Activated CD8-positive, alpha-beta memory T cell treated with anti-CD3 and anti-CD28 coated beads, Interleukin-2, amount 10 ng/mL, durations not matched to agents 7 days and 5 days (primary cell): ENCODE measurements at regions not wholly inside any gene's neighbourhood (a gene's known extent, or its start where the extent isn't known, plus 50 kb on each side); places are given as distances from the start of the nearest gene placed in this dataset.
"Not testable (repeated sequence)": the region's sequence is repeated elsewhere in the genome, so short reads cannot be mapped to it uniquely, and the experiment has no call there.

Experiments
- ATAC-seq: fragments of 150-1000 bp; cut with Tn5 transposase; one replicate; pipeline ENCODE4 v1.10.0; 2021; ENCODE audit warnings: moderate library complexity
- CTCF ChIA-PET: fragments of 350-600 bp; sonication (Branson Sonifier 250); formaldehyde crosslinking; loops from one replicate; lab custom pipeline; 2021; ENCODE audit warnings: antibody characterized with exemption; lab: Charles Lee
- DNase-seq: peaks from one replicate; pipeline ENCODE4 v3.0.0-alpha.2; 2020
- H3K27ac Mint-ChIP-seq: one replicate; pipeline ENCODE4 v1.8.0; 2021; ENCODE audit warnings: mild to moderate bottlenecking, mixed read lengths
- H3K27me3 Mint-ChIP-seq: one replicate; pipeline ENCODE4 v1.8.0; 2021; ENCODE audit warnings: mixed read lengths
- H3K36me3 Mint-ChIP-seq: one replicate; pipeline ENCODE4 v1.8.0; 2021; ENCODE audit warnings: mild to moderate bottlenecking, mixed read lengths
- H3K4me1 Mint-ChIP-seq: one replicate; pipeline ENCODE4 v1.8.0; 2021; ENCODE audit warnings: mixed read lengths
- H3K4me3 Mint-ChIP-seq: one replicate; pipeline ENCODE4 v1.8.0; 2021; ENCODE audit warnings: mild to moderate bottlenecking, moderate library complexity, mixed read lengths
- H3K9me3 Mint-ChIP-seq: one replicate; pipeline ENCODE4 v1.8.0; 2022; ENCODE audit warnings: low read depth, mixed read lengths

DNA sequence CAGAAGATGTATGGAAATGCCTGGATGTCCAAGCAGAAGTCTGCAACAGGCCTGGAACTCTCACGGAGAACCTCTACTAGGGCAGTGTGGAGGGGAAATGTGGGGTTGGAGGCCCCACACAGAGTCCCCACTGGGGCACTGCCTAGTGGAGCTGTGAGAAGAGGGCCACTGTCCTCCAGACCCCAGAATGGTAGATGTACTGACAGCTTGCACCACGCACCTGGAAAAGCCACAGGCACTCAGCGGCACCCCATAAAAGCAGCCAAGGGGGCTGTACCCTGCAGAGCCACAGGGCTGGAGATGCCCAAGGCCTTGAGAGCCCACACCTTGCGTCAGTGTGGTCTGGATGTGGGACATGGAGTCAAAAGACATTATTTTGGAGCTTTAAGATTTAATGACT, 177.3 kb upstream of the C14orf180 start:
- H3K36me3 Mint-ChIP-seq, H3K27me3 Mint-ChIP-seq, ATAC-seq, H3K4me1 Mint-ChIP-seq, H3K27ac Mint-ChIP-seq, H3K9me3 Mint-ChIP-seq, H3K4me3 Mint-ChIP-seq, CTCF ChIA-PET, DNase-seq: not testable (repeated sequence)

DNA sequence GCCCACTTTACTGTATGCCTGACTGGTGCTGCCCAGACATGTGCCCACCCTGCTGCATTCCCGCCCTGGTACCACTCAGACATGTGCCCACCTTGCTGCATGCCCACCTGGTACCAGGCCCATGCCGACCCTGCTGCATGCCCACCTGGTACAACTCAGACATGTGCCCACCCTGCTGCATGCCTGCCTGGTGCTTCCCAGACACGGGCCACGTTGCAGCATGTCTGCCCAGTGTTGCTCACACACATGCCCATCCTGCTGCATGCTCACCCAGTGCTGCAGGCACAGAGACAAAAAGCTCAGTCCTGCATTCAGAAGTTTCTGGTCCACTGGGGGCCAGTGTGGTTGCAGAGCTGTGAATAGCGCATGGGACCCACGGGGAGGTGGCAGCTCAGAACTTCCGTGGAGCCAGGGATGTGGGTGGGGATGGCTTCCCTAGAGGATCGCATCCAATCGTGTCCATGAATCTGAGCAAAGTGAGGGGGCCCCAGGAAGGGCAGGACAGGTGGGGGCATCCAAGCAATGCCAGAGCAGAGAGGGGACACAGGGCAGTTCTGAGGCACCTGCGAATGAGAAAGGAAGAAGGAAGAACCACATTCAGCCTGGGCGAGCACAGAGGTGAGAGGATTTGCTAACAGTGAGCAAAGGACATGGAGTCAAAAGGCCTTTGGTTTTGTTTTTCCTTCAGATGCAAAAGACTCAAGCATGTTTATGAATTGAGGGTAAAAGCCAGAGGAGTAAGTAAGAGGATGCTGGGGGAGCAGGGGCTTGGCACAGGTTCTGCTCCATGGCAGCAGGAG, 175.9 kb upstream of the C14orf180 start:
- CTCF ChIA-PET, result no interaction called here
- ATAC-seq (no peak), DNase-seq (no peak)
- peaks cover 3% of the 10 kb centered on the region for H3K9me3 Mint-ChIP-seq
- peaks cover 12% of the 10 kb centered on the region for H3K27me3 Mint-ChIP-seq
- H3K4me1 Mint-ChIP-seq, result no peaks in the 10 kb centered on the region
- no peak overlapping the region for H3K4me3 Mint-ChIP-seq
- no peaks in the 10 kb centered on the region for H3K36me3 Mint-ChIP-seq
- H3K27ac Mint-ChIP-seq, result no peak overlapping the region

DNA sequence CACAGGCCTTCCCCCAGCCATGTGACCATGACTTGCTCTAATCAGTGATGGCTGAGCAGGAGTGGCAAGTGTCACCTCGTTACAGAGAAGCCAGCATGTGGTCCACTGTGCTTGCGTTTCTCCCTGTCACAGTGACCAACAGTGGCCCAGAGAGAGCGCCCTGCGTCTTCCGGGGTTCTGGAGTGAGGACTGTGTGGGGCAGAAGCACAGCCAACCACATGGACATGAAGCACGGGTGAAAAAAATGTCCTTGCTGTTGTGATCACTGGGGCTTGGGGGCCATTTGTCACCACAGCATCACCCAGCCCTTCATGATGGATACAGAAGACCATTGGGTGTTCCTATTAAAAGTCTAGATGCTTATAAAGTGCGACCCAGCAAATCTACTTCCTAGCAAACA, 174.6 kb upstream of the C14orf180 start:
- CTCF ChIA-PET, result no interaction called here
- H3K4me3 Mint-ChIP-seq, result no peak overlapping the region
- peaks cover 3% of the 10 kb centered on the region for H3K9me3 Mint-ChIP-seq
- H3K27me3 Mint-ChIP-seq, result peaks cover 15% of the 10 kb centered on the region
- no peaks in the 10 kb centered on the region for H3K36me3 Mint-ChIP-seq
- ATAC-seq (no peak), DNase-seq (peak; percentile 26)
- no peak overlapping the region for H3K27ac Mint-ChIP-seq
- no peaks in the 10 kb centered on the region for H3K4me1 Mint-ChIP-seq

DNA sequence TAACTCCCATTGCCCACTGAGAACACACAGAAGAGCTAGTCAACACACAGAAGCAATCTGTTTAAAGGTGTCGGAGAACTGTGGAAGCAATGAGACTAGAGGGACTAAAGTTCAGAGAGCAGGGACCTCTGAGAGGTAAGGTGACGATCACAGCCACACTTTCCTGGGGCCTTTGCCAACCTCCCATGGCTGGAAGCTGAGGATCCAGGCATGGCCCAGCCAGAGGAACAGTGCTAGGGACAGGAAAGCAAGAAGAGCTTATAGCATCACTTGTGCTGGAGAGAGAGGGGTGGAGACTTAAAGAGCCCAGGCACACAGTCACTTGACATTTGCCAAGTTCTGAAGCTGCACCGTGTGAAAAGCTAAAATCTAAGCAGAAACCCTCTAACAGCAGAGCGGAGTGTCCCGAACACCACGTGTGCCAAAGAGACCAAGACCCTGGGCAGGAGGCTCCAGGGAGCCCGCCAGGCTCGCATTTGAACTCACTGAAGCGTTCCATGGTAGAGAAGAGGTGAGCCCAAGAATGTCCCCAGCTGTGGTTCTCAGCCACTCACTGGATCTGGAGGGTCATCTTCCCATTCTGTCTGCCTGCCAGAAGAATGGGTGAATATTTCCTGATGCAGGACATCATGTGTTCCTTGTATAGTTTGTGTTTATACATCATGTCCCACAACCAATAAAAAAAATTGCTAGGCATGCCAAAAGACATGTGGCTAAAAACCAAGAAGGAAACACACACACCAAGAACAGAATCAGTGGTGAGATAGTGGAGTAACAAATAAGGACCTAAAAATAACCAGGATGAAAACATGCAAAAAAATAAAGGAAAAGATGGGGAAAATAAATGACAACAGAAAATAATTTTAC, 174.0 kb upstream of the C14orf180 start:
- H3K4me1 Mint-ChIP-seq, result no peaks in the 10 kb centered on the region
- H3K36me3 Mint-ChIP-seq, result no peaks in the 10 kb centered on the region
- ATAC-seq (no peak), DNase-seq (peak; percentile 38)
- CTCF ChIA-PET, result no interaction called here
- peaks cover 15% of the 10 kb centered on the region for H3K27me3 Mint-ChIP-seq
- H3K4me3 Mint-ChIP-seq, result no peak overlapping the region
- H3K9me3 Mint-ChIP-seq, result peaks cover 3% of the 10 kb centered on the region
- no peak overlapping the region for H3K27ac Mint-ChIP-seq

DNA sequence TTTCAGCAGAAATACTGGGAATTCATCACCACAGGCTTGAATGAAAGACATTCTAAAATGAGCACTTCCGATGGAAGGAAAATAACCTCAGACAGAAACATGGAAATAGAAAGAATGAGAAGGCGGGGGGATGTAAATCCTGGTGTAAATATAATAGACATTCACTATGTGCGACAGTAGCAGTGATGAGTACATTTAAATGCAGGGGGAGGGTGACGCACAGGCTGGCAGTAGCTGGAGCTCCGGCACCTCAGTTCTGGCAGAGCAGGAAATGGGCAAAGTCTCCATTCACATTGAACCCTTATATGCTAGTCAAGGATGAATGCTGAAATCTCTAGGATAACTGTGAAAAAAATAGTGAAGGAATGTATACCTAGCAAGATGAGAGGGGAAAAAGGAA, 172.7 kb upstream of the C14orf180 start:
- CTCF ChIA-PET, result interaction anchor here (0.5 kb wide), 1 partner anchor 1074 kb away, joined by 3 read pairs; no protein-coding TSS in a partner anchor
- Mint-ChIP-seq H3K4me1 (no peaks in the 10 kb centered on the region), H3K9me3 (peaks cover 3% of the 10 kb centered on the region), H3K4me3 (no peak overlapping the region), H3K27ac (no peak overlapping the region), H3K36me3 (no peaks in the 10 kb centered on the region), H3K27me3 (peaks cover 15% of the 10 kb centered on the region)
- no peak for DNase-seq
- ATAC-seq, result no peak

DNA sequence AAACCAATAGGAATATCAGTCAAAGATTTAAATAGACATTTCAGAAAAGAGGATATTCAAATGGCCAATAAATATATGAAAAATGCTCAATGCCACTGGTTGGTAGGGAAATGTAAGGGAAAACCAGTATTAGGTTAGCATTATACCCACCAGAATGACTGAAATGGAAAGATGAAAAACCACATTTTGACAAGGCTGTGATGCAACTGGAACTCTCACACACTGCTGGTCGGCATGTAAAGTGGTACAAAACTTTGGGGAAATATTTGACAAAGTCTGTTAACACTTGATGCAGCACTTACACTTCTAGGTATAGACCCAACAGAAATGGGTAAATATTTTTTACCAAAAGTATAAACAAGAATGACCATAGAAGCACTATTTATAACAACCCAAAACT, 163.2 kb upstream of the C14orf180 start:
- Mint-ChIP-seq H3K27me3 (peaks cover 25% of the 10 kb centered on the region), H3K9me3 (no peaks in the 10 kb centered on the region), H3K4me3 (no peak overlapping the region), H3K27ac (no peak overlapping the region), H3K36me3 (no peaks in the 10 kb centered on the region), H3K4me1 (peaks cover 2% of the 10 kb centered on the region)
- ATAC-seq (no peak), DNase-seq (no peak)
- CTCF ChIA-PET, result no interaction called here

DNA sequence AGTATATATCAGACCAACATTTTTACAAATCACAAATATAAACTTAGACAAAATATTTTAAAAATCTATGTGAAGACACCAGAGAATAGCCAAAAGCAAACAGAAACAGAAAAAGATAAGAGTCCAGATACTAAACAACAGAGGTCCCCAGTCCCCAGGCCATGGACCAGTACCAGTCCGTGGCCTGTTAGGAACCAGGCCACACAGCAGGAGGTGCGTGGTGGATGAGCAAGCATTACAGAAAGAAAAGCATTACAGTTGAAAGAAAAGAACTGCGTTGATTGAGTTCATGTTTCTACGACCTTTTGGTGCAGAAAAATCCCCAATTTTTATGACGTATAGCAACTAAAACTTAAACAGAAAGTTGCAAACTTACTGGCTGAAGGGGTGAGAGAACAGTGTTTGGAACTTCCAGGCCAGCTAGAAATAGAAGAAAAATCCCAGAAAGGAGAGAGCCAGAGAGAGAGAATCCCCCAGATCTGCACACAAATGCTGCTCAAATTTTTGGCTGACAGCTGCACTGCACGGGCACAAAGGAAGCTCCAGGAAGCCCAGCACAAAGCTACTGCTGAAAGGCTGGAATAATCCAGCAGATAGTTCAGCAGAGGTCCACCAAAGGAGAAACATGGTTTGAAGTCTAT, 159.6 kb upstream of the C14orf180 start:
- no peak for ATAC-seq
- H3K27me3 Mint-ChIP-seq, result peaks cover 20% of the 10 kb centered on the region
- no peaks in the 10 kb centered on the region for H3K36me3 Mint-ChIP-seq
- peak; percentile 23 for DNase-seq
- no peaks in the 10 kb centered on the region for H3K9me3 Mint-ChIP-seq
- peaks cover 2% of the 10 kb centered on the region for H3K4me1 Mint-ChIP-seq
- CTCF ChIA-PET, result no interaction called here
- no peak overlapping the region for H3K27ac Mint-ChIP-seq
- H3K4me3 Mint-ChIP-seq, result no peak overlapping the region

DNA sequence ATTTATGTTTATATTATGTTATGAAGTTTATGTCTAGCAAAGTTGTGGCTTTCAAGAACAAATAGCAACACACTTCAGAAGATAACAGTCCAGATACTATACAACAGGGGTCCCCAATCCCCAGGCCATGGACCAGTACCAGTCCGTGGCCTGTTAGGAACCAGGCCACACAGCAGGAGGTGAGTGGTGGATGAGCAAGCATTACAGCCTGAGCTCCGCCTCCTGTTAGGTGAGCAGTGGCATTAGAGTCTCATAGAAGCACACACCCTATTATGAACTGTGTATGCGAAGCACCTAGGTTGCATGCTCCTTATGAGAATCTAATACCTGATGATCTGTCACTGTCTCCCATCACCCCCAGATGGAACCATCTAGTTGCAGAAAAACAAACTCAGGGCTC, 159.0 kb upstream of the C14orf180 start:
- not testable (repeated sequence) for H3K27ac Mint-ChIP-seq

DNA sequence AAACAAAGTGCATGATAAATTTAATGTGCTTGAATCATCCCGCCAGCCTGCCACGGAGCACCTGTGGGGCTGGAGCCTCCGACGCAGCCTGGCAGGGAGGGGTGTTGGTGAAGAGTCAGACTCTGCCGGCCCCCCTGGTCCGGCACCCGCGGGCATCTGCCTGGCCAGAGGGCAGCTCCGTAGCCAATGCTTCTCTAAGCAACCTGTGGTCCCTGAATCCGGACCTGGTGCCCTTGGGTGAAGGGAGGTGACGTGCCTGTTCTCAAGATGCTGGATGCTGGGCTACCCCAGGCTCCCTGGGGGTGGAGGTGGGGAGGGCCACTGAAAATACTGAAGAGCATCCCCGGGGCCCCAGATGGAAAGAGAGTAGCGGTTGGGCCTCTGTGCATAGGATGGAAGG, 158.6 kb upstream of the C14orf180 start:
- Mint-ChIP-seq H3K9me3 (no peaks in the 10 kb centered on the region), H3K36me3 (no peaks in the 10 kb centered on the region), H3K27ac (no peak overlapping the region), H3K4me1 (peaks cover 2% of the 10 kb centered on the region), H3K4me3 (no peak overlapping the region), H3K27me3 (peaks cover 18% of the 10 kb centered on the region)
- ATAC-seq (no peak), DNase-seq (peak; percentile 19)
- CTCF ChIA-PET, result no interaction called here

More for the DNA sequence above, 159.0 kb upstream of the C14orf180 start:
- H3K27me3 Mint-ChIP-seq, result peaks cover 19% of the 10 kb centered on the region
- H3K36me3 Mint-ChIP-seq, ATAC-seq, H3K9me3 Mint-ChIP-seq, H3K4me3 Mint-ChIP-seq, H3K4me1 Mint-ChIP-seq, CTCF ChIA-PET: not testable (repeated sequence)
- peak; percentile 34 for DNase-seq

DNA sequence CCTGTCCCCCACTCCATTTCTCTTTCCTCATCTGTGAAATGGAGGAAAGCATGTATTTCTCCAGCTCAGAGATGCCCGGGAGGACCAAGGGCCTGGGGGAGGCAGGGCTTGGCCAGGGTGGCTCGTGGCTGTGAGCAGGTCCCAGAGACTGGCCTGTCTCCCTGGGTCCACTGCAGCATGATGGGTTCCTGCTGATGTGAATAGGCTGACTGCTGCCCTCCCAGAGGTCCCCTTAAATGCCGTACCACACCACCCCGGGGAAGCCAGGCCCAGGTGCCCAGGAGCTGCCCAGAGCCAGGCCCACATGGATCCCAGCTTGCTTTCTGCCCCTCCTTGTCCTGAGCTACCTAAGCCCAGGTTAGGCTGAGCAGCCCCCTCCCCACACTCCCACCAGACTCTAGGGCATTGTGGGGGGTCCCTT, 158.2 kb upstream of the C14orf180 start:
- Mint-ChIP-seq H3K4me3 (no peak overlapping the region), H3K9me3 (no peaks in the 10 kb centered on the region), H3K27me3 (peaks cover 17% of the 10 kb centered on the region), H3K4me1 (peaks cover 2% of the 10 kb centered on the region), H3K27ac (no peak overlapping the region), H3K36me3 (no peaks in the 10 kb centered on the region)
- CTCF ChIA-PET, result no interaction called here
- peak; percentile 27 for DNase-seq
- no peak for ATAC-seq

DNA sequence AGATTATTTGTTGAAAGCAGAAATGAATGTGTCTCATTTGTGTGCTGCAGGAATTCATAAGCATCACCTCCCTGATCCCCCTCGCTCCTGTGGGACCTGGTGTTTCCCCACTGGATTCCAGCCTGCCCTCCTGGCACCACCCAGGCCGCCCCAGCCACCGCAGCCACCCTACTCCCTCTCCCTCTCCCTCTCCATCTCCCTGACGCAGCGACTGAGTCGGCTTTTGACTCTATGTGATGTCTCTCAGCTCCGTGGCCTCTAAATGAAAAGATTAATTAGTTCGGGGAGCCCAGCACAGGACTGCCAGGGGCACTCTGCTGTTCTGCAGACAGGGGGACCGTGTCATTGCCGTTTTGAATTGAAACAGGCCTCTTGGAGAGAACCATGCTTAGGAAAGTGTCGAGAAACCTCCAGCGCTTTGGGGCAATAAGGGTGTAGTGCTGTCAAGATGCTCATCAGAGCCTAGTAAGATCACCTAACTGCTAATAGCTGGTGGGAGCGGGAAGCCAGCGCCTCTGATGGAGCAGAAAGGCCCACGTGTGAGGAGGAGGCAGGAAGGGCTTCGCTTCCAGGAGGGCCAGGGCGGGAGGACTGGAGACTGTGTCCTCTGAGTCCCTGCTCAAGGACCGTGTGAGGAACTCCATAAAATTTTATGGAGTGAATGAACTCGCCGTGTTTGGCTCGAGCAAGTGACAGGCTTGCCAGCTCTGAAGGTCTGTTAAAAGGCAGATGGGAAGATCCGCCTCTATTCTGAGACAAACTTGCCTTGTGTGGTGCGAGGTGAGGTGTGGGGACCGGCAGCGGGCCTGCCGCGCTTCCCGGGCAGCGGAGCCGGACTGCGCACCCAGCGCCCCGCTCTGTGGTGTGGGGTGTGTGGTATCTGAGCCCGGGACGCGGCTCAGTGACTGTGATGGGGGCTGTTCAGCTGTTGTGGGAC, 157.4 kb upstream of the C14orf180 start:
- Mint-ChIP-seq H3K27me3 (peaks cover 10% of the 10 kb centered on the region), H3K9me3 (no peaks in the 10 kb centered on the region), H3K27ac (no peak overlapping the region), H3K36me3 (no peaks in the 10 kb centered on the region), H3K4me1 (peaks cover 2% of the 10 kb centered on the region), H3K4me3 (no peak overlapping the region)
- DNase-seq, result peak; percentile 37
- CTCF ChIA-PET, result no interaction called here
- ATAC-seq, result no peak

DNA sequence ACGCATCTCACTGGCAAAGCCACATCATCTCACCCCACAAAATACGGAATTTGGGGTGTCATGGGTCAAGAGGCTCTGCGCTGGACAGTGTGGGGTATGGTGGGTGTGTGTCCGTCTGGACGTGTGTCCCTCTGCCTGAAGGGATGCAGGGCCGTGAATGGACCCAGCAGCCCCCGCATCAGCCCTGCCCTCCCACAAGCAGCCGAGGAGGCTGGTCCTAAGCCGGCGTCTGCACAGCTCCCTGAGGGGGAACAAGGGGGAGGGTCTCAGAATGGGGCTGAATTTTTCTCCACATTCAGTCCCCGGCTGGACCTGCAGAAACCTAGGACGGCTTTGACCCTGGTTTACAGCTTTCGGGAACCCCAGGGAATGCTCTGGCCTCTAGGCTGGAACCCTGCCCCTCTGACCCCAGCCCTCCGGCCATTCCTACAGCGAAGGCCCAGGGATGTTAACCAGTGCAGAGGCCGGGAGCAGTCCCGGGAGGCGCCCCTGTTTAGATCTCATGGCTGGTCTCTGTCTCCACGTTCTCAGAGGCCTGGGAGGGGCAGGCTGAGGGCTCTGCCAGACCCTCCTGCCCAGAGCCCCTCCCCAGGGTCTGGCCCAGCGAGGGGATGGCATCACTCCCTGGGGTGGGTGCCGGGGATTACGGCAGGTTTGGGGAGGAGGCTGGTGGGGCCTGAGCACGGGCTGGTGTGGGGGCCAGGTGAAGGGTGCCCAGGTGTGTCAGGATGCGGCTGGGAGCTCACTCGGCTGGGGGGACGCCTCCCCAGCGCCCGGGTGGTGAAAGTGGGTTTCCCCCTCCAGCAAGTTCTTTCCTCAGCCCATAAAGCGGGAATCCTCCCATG, 156.5 kb upstream of the C14orf180 start:
- H3K9me3 Mint-ChIP-seq, result no peaks in the 10 kb centered on the region
- peaks cover 8% of the 10 kb centered on the region for H3K27me3 Mint-ChIP-seq
- DNase-seq (peak; percentile 32), ATAC-seq (no peak)
- H3K27ac Mint-ChIP-seq, result no peak overlapping the region
- CTCF ChIA-PET, result no interaction called here
- peaks cover 2% of the 10 kb centered on the region for H3K4me1 Mint-ChIP-seq
- H3K36me3 Mint-ChIP-seq, result no peaks in the 10 kb centered on the region
- no peak overlapping the region for H3K4me3 Mint-ChIP-seq
